HepG2 (cell line): ENCODE measurements at regions not wholly inside any gene's neighbourhood (a gene's known extent, or its start where the extent isn't known, plus 50 kb on each side); places are given as distances from the start of the nearest gene placed in this dataset.

Experiments used
- ATAC-seq: fragments of 200-7000 bp; cut with Tn5 transposase; 3 replicates; pipeline ENCODE4 v1.9.1; 2020; ENCODE audit warnings: mild to moderate bottlenecking, moderate library complexity
- BruUV-seq: library from RNA; stranded (reverse); fragments of 400-500 nt; replicated peaks from 2 replicates; lab custom pipeline; 2021; lab: Mats Ljungman, UMichigan
- CTCF ChIA-PET: fragments of 300-600 bp; formaldehyde crosslinking; extraction: SDS; loops from one replicate; lab custom pipeline; 2021; ENCODE audit warnings: low total read pairs, inconsistent platforms, low intra/inter-chr PET ratio; lab: Yijun Ruan, JAX
- POLR2A ChIA-PET: fragments of 350-600 bp; sonication (Branson Sonifier 250); formaldehyde crosslinking; loops from one replicate; lab custom pipeline; 2020; ENCODE audit warnings: antibody characterized with exemption, inconsistent platforms; lab: Yijun Ruan, JAX
- DNase-seq: peaks from one replicate; pipeline ENCODE4 v3.0.0-alpha.2; 2015; ENCODE audit warnings: low spot score
- FAIRE-seq: peaks from 3 replicates; lab custom pipeline; 2011; peaks lifted over from hg19 to GRCh38; lab: Jason Lieb, UNC
- H2AFZ ChIP-seq: one replicate; pipeline ENCODE4 v1.6.1; 2011; ENCODE audit warnings: low read length, inconsistent platforms
- H3K27ac ChIP-seq: fragments of 300-600 bp; 3 replicates; pipeline ENCODE4 v1.8.0; 2011; ENCODE audit warnings: mixed run types, mild to moderate bottlenecking, mixed read lengths, low read length, inconsistent platforms; ENCODE audit not compliant: insufficient read depth; ENCODE audit errors: extremely low read length
- H3K27me3 ChIP-seq, 2 experiments: fragments of 200-600 bp in 1 of 2; 2 replicates in 1 of 2; 3 replicates in 1 of 2; pipeline versions ENCODE4 v1.6.0 to v1.8.0; 2011; ENCODE audit warnings: low read length in 2 of 2, mild to moderate bottlenecking in 2 of 2, moderate library complexity in 2 of 2, inconsistent platforms in 1 of 2; ENCODE audit not compliant: insufficient read depth in 2 of 2, control insufficient read depth in 1 of 2
- H3K36me3 ChIP-seq, 2 experiments: fragments of 200-600 bp in 1 of 2; replicated peaks in 1 of 2; 2 replicates in 1 of 2; 3 replicates in 1 of 2; pipeline versions ENCODE4 v1.5.1 to v1.8.0; 2011; ENCODE audit warnings: low read length in 2 of 2, inconsistent platforms in 1 of 2; ENCODE audit not compliant: insufficient read depth in 2 of 2, control insufficient read depth in 1 of 2
- H3K4me1 ChIP-seq: 2 replicates; pipeline ENCODE4 v1.5.1; 2012; ENCODE audit warnings: low read length, inconsistent platforms; ENCODE audit not compliant: insufficient read depth
- H3K4me2 ChIP-seq: 2 replicates; pipeline ENCODE4 v1.6.0; 2011; ENCODE audit warnings: low read depth, low read length, inconsistent platforms
- H3K4me3 ChIP-seq, 3 experiments: fragments of 200-600 bp in 1 of 3; sonication (generic), shearing (Covaris generic) in 1 of 3; replicated peaks in 1 of 3; 2 replicates each; pipeline ENCODE4 v1.5.1; 2011 to 2016; ENCODE audit warnings: low read length in 3 of 3, inconsistent platforms in 2 of 3, low read depth in 2 of 3, mild to moderate bottlenecking in 2 of 3, control low read depth in 1 of 3, mixed read lengths in 1 of 3; ENCODE audit not compliant: insufficient read depth in 1 of 3
- H3K79me2 ChIP-seq: one replicate; pipeline ENCODE4 v1.6.1; 2011; ENCODE audit warnings: low read length, inconsistent platforms; ENCODE audit not compliant: insufficient read depth
- H3K9ac ChIP-seq: 2 replicates; pipeline ENCODE4 v1.6.0; 2011; ENCODE audit warnings: mild to moderate bottlenecking, low read depth, low read length, inconsistent platforms; ENCODE audit not compliant: insufficient read depth
- H3K9me3 ChIP-seq: 2 replicates; pipeline ENCODE4 v1.5.1; 2012; ENCODE audit warnings: mild to moderate bottlenecking, low read length
- H4K20me1 ChIP-seq: 2 replicates; pipeline ENCODE4 v1.6.0; 2011; ENCODE audit warnings: inconsistent platforms, mild to moderate bottlenecking, low read length, moderate library complexity; ENCODE audit not compliant: insufficient read depth
- GATAD2A ChIP-seq: IDR thresholded peaks from 2 replicates; pipeline ENCODE4 v1.6.1; 2016
- MED1 ChIP-seq: sonication (generic); formaldehyde crosslinking; IDR thresholded peaks from 2 replicates; pipeline ENCODE4 v1.4.0; 2020; ENCODE audit warnings: missing genetic modification reagents
- POLR2AphosphoS2 ChIP-seq: IDR thresholded peaks from 2 replicates; pipeline ENCODE4 v1.6.1; 2011; ENCODE audit warnings: low read depth, low read length, improper control_type of control experiment
- RAD21 ChIP-seq: fragments of 450-650 bp; formaldehyde crosslinking; IDR thresholded peaks from 2 replicates; pipeline ENCODE4 v1.5.0; 2020; ENCODE audit warnings: mild to moderate bottlenecking
- STAG1 ChIP-seq: sonication (generic); formaldehyde crosslinking; IDR thresholded peaks from 2 replicates; pipeline ENCODE4 v1.4.0; 2020; ENCODE audit warnings: missing genetic modification reagents
- TAF15 ChIP-seq: fragments of 200-400 bp; formaldehyde crosslinking; IDR thresholded peaks from one replicate; pipeline ENCODE4 v1.6.1; 2018; ENCODE audit warnings: mild to moderate bottlenecking, low read depth, low read length; ENCODE audit not compliant: poor library complexity, severe bottlenecking
- ZBTB7A ChIP-seq: sonication (generic); formaldehyde crosslinking; IDR thresholded peaks from 2 replicates; pipeline ENCODE4 v1.8.0; 2022; ENCODE audit warnings: mild to moderate bottlenecking, missing genetic modification reagents
- ZMYM4 ChIP-seq: sonication (generic); formaldehyde crosslinking; IDR thresholded peaks from 2 replicates; pipeline ENCODE4 v1.8.1; 2023; ENCODE audit warnings: mild to moderate bottlenecking, missing genetic modification reagents
- ZNF138 ChIP-seq: sonication (generic); formaldehyde crosslinking; IDR thresholded peaks from 2 replicates; pipeline ENCODE4 v1.5.0; 2020; ENCODE audit warnings: mild to moderate bottlenecking, low read depth, missing genetic modification reagents
- ZNF251 ChIP-seq: sonication (generic); formaldehyde crosslinking; IDR thresholded peaks from 2 replicates; pipeline ENCODE4 v1.9.0; 2021; ENCODE audit warnings: mild to moderate bottlenecking, missing genetic modification reagents
- ZNF878 ChIP-seq: sonication (generic); formaldehyde crosslinking; IDR thresholded peaks from 2 replicates; pipeline ENCODE4 v1.8.1; 2023; ENCODE audit warnings: mild to moderate bottlenecking, missing genetic modification reagents, moderate library complexity
- WGBS: methylation state at CpG from one replicate; pipeline ENCODE4 v1.1.6; 2017; ENCODE audit warnings: low lambda C conversion rate; 5-methylcytosine and 5-hydroxymethylcytosine counted together
- in situ Hi-C: cut with HindIII; loops from 2 replicates; pipeline ENCODE4 v1.10.0; 2017; ENCODE audit warnings: low pct_unique_long_range_greater_than_20kb; ENCODE audit not compliant: extremely low pct_ligation_motif_present
- intact Hi-C: fragments of 100-400 bp; cut with micrococcal nuclease; formaldehyde crosslinking; loops from one replicate; pipeline ENCODE4 v1.10.0; 2022; ENCODE audit not compliant: unreplicated experiment
- TF ChIP-seq, protein P1 (sequence below): sonication (generic); formaldehyde crosslinking; IDR thresholded peaks from 2 replicates; pipeline ENCODE4 v1.5.0; 2020; ENCODE audit warnings: missing genetic modification reagents
- TF ChIP-seq, protein P2 (sequence below): sonication (generic); formaldehyde crosslinking; IDR thresholded peaks from 2 replicates; pipeline ENCODE4 v1.8.1; 2023; ENCODE audit warnings: mild to moderate bottlenecking, missing genetic modification reagents, borderline replicate concordance
- TF ChIP-seq, protein P3 (sequence below): IDR thresholded peaks from 2 replicates; pipeline ENCODE4 v1.4.0; 2020; ENCODE audit warnings: mild to moderate bottlenecking, missing genetic modification reagents
- TF ChIP-seq, protein P4 (sequence below): IDR thresholded peaks from 2 replicates; pipeline ENCODE4 v1.6.1; 2012; ENCODE audit warnings: low read depth, low read length, improper control_type of control experiment
- TF ChIP-seq, protein P5 (sequence below): sonication (generic); formaldehyde crosslinking; IDR thresholded peaks from 2 replicates; pipeline ENCODE4 v1.5.0; 2020; ENCODE audit warnings: mild to moderate bottlenecking, missing genetic modification reagents, moderate library complexity

DNA sequence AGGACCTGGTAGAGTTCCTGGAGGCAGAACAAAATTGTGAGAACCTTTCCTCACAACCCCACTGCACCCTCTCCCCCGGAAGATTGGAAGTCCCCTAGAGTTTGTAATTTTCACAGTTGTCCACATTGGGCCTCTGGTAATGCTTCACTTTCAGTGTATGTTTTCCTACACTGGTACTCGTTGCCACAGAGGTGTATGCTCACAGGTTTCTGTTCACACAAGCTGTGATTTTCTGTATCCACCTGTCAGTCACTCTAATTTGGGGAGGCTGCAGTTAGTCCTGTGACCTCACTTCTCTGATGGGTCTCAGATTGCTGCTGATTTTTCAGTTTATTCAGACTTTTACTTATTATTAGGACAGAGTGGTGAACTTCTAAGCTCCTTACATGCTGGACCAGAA is 66.4 kb upstream of the BMP4 start (continued):
- TF ChIP-seq ZNF138 (CRISPR knock-in tag) (no peak), TAF15 (no peak), ZNF251 (CRISPR knock-in tag) (no peak), POLR2AphosphoS2 (no peak)

DNA sequence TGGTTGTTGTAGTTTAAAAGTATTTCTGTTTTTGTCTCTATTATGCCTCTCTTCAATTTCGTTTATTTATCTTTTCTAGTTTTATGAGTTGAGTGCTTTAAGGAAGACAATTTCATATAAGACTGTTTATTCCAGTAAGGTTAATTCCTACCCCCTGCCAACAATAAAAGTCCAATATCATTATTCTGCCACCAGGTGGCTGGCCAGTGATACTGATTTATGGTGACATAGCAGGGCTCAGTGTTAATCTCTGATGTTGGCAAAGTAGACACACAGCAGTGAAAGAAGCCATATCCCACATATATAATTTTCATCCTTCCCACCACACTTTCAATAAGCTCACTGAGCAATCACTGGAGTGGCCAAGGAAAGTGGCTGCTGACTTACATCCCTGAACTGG is 69.0 kb upstream of the BMP4 start:
- in situ Hi-C loops: no loop called here
- intact Hi-C loops: loop anchor here (1.0 kb wide), 2 partner anchors 83 to 150 kb away; no protein-coding TSS in a partner anchor
- no TSS peak for BruUV-seq
- H3K4me1 ChIP-seq: peaks cover 13% of the 10 kb centered on the region
- H3K27ac ChIP-seq: no peak overlapping the region
- H3K79me2 ChIP-seq: no peaks in the 10 kb centered on the region
- 41% methylated on average over 1 of the region's 1 CpG for WGBS
- no peak overlapping the region for H3K4me3 ChIP-seq
- no peak overlapping the region for H3K9ac ChIP-seq
- no peak overlapping the region for H2AFZ ChIP-seq
- no peak overlapping the region for H3K4me2 ChIP-seq
- no peaks in the 10 kb centered on the region for H3K27me3 ChIP-seq
- ATAC-seq (peak; percentile 52; the same call in 1 of the 3 replicates), DNase-seq (peak; percentile 36), FAIRE-seq (no peak)
- H3K9me3 ChIP-seq: peaks cover 12% of the 10 kb centered on the region
- no peaks in the 10 kb centered on the region for H4K20me1 ChIP-seq
- CTCF ChIA-PET: interaction anchor here (1.4 kb wide), 1 partner anchor 150 kb away, joined by 10 read pairs; no protein-coding TSS in a partner anchor
- no peaks in the 10 kb centered on the region for H3K36me3 ChIP-seq
- POLR2A ChIA-PET: no interaction called here
- peak; percentile 21; the same call in 1 of the 2 replicates for TF ChIP-seq ZMYM4 (CRISPR knock-in tag)
- 0 out of 2 replicates have a peak, but pooled peaks have one; percentile 26 for TF ChIP-seq GATAD2A
- TF ChIP-seq ZNF878 (CRISPR knock-in tag): no peak
- 0 out of 2 replicates have a peak, but pooled peaks have one; percentile 29 for TF ChIP-seq RAD21 (CRISPR knock-in tag)
- TF ChIP-seq, protein P1, sequence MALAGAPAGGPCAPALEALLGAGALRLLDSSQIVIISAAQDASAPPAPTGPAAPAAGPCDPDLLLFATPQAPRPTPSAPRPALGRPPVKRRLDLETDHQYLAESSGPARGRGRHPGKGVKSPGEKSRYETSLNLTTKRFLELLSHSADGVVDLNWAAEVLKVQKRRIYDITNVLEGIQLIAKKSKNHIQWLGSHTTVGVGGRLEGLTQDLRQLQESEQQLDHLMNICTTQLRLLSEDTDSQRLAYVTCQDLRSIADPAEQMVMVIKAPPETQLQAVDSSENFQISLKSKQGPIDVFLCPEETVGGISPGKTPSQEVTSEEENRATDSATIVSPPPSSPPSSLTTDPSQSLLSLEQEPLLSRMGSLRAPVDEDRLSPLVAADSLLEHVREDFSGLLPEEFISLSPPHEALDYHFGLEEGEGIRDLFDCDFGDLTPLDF (CRISPR knock-in tag): no peak
- TF ChIP-seq, protein P2, sequence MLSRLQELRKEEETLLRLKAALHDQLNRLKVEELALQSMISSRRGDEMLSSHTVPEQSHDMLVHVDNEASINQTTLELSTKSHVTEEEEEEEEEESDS (CRISPR knock-in tag): no peak
- TF ChIP-seq, protein P3, sequence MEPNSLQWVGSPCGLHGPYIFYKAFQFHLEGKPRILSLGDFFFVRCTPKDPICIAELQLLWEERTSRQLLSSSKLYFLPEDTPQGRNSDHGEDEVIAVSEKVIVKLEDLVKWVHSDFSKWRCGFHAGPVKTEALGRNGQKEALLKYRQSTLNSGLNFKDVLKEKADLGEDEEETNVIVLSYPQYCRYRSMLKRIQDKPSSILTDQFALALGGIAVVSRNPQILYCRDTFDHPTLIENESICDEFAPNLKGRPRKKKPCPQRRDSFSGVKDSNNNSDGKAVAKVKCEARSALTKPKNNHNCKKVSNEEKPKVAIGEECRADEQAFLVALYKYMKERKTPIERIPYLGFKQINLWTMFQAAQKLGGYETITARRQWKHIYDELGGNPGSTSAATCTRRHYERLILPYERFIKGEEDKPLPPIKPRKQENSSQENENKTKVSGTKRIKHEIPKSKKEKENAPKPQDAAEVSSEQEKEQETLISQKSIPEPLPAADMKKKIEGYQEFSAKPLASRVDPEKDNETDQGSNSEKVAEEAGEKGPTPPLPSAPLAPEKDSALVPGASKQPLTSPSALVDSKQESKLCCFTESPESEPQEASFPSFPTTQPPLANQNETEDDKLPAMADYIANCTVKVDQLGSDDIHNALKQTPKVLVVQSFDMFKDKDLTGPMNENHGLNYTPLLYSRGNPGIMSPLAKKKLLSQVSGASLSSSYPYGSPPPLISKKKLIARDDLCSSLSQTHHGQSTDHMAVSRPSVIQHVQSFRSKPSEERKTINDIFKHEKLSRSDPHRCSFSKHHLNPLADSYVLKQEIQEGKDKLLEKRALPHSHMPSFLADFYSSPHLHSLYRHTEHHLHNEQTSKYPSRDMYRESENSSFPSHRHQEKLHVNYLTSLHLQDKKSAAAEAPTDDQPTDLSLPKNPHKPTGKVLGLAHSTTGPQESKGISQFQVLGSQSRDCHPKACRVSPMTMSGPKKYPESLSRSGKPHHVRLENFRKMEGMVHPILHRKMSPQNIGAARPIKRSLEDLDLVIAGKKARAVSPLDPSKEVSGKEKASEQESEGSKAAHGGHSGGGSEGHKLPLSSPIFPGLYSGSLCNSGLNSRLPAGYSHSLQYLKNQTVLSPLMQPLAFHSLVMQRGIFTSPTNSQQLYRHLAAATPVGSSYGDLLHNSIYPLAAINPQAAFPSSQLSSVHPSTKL: 0 out of 2 replicates have a peak, but pooled peaks have one; percentile 14
- TF ChIP-seq ZBTB7A: no peak
- TF ChIP-seq, protein P4, sequence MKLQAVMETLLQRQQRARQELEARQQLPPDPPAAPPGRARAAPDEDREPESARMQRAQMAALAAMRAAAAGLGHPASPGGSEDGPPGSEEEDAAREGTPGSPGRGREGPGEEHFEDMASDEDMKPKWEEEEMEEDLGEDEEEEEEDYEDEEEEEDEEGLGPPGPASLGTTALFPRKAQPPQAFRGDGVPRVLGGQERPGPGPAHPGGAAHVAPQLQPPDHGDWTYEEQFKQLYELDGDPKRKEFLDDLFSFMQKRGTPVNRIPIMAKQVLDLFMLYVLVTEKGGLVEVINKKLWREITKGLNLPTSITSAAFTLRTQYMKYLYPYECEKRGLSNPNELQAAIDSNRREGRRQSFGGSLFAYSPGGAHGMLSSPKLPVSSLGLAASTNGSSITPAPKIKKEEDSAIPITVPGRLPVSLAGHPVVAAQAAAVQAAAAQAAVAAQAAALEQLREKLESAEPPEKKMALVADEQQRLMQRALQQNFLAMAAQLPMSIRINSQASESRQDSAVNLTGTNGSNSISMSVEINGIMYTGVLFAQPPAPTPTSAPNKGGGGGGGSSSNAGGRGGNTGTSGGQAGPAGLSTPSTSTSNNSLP: peak; percentile 44; the same call in 1 of the 2 replicates
- TF ChIP-seq, protein P5, sequence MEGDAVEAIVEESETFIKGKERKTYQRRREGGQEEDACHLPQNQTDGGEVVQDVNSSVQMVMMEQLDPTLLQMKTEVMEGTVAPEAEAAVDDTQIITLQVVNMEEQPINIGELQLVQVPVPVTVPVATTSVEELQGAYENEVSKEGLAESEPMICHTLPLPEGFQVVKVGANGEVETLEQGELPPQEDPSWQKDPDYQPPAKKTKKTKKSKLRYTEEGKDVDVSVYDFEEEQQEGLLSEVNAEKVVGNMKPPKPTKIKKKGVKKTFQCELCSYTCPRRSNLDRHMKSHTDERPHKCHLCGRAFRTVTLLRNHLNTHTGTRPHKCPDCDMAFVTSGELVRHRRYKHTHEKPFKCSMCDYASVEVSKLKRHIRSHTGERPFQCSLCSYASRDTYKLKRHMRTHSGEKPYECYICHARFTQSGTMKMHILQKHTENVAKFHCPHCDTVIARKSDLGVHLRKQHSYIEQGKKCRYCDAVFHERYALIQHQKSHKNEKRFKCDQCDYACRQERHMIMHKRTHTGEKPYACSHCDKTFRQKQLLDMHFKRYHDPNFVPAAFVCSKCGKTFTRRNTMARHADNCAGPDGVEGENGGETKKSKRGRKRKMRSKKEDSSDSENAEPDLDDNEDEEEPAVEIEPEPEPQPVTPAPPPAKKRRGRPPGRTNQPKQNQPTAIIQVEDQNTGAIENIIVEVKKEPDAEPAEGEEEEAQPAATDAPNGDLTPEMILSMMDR (CRISPR knock-in tag): peak; percentile 56
- TF ChIP-seq STAG1 (CRISPR knock-in tag): peak; percentile 75
- TF ChIP-seq MED1 (CRISPR knock-in tag): peak; percentile 43; the same call in 1 of the 2 replicates
